Thymus (tissue), 11 donors: ENCODE measurements at regions not wholly inside any gene's neighbourhood (a gene's known extent, or its start where the extent isn't known, plus 50 kb on each side); places are given as distances from the start of the nearest gene placed in this dataset.

ENCODE experiments used
- DNase-seq, 9 donors: peaks; one replicate each; pipeline ENCODE4 v3.0.0-alpha.2; 2013; ENCODE audit warnings: low spot score in 9 of 9, low read depth in 6 of 9, missing footprints in 1 of 9
- H3K27ac ChIP-seq, 2 donors: one replicate each; pipeline ENCODE4 v1.5.1; 2013; ENCODE audit warnings: control low read depth in 1 of 2, low read depth in 1 of 2, low read length in 1 of 2, mild to moderate bottlenecking in 1 of 2, moderate library complexity in 1 of 2
- H3K27me3 ChIP-seq, 2 donors: one replicate each; pipeline ENCODE4 v1.5.1; 2013; ENCODE audit warnings: low read length in 1 of 2; ENCODE audit not compliant: control insufficient read depth in 2 of 2, insufficient read depth in 1 of 2
- H3K36me3 ChIP-seq, 2 donors: one replicate each; pipeline ENCODE4 v1.5.1; 2013; ENCODE audit warnings: low read length in 1 of 2, mild to moderate bottlenecking in 1 of 2, moderate library complexity in 1 of 2; ENCODE audit not compliant: control insufficient read depth in 2 of 2, insufficient read depth in 2 of 2
- H3K4me1 ChIP-seq, 2 donors: one replicate each; pipeline ENCODE4 v1.5.1; 2013; ENCODE audit warnings: low read length in 2 of 2; ENCODE audit not compliant: control insufficient read depth in 2 of 2, insufficient read depth in 2 of 2
- H3K4me3 ChIP-seq, 2 donors: one replicate each; pipeline ENCODE4 v1.5.1; 2013; ENCODE audit warnings: low read length in 2 of 2, control low read depth in 1 of 2, mild to moderate bottlenecking in 1 of 2
- H3K9me3 ChIP-seq, 2 donors: one replicate each; pipeline ENCODE4 v1.5.1; 2013; ENCODE audit warnings: low read length in 1 of 2, mild to moderate bottlenecking in 1 of 2; ENCODE audit not compliant: control insufficient read depth in 2 of 2, insufficient read depth in 1 of 2
- WGBS: extraction: QIAGEN DNeasy Blood & Tissue Kit; methylation state at CpG from one replicate; pipeline ENCODE4 v1.1.7; 2013; 5-methylcytosine and 5-hydroxymethylcytosine counted together
- donor health status: healthy.

DNA sequence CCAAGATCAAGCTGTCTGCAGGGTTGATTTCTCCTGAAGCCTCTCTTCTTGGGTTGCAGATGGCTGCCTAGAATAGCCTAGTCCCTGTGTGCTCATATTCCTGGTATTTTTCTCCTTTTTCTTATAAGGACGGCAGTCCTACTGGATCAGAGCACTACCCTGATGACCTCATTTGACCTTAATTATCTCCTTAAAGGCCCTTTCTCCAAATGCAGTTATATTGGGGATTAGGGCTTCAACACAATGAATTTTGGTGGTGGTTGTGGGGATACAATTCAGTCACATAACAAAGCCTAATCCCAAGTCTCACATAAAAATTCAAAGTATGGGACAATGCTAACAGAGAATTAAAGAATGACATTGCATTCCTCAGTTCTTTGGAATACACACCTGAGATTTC lies 238.8 kb upstream of the SALL1 start:
- H3K27ac ChIP-seq: no peak overlapping the region
- 45% methylated on average over 1 of the region's 1 CpG for WGBS
- no peak overlapping the region for H3K4me3 ChIP-seq
- H3K9me3 ChIP-seq: no peaks in the 10 kb centered on the region
- H3K36me3 ChIP-seq: no peaks in the 10 kb centered on the region
- no peaks in the 10 kb centered on the region for H3K27me3 ChIP-seq
- DNase-seq: no peak
- H3K4me1 ChIP-seq: no peaks in the 10 kb centered on the region

DNA sequence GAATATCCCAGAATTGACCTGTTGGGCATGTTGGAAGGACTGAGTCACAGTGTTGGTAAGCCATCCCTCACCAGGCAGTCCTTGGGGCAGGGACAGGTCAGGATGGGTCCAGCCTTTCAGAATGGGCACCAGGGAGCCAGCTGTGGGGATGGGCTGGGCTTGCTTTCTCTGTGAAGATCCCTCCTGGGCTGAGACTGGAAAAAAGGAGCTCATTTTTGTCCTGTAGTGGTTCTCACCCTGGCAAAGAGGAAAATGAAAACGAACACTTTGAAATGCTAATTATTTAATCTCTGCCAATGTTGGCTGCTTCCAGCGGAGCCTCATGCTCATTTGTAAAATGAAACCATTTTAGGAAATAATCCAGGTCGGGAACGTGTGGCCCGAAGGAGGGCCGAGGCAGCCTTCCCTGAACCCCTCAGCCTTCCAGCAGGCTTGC lies 237.5 kb upstream of the SALL1 start:
- DNase-seq: no peak
- WGBS: 83% methylated on average over 6 of the region's 6 CpGs
- no peaks in the 10 kb centered on the region for H3K36me3 ChIP-seq

DNA sequence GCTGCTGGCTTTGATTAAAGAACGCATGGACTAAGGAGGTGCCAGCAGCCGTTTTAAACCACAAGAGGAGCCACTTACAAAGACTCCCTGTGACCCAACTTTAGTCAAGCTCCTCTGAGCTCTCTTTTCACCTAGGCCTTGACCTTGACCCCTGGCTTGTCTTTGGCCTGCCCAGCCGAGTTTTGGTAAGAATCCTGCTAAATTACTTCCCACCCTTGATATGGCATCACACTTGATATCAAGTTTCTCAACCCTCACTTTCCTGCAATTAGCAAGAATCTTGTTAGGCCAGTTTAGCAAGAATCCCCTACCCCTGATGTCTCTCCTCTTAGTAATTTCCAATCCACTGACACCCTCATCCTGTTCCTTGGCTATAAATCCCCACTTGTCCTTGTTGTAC lies 232.8 kb upstream of the SALL1 start:
- H3K27me3 ChIP-seq: no peaks in the 10 kb centered on the region
- no peaks in the 10 kb centered on the region for H3K9me3 ChIP-seq
- H3K27ac ChIP-seq: no peak overlapping the region
- WGBS: 54% methylated on average over 3 of the region's 3 CpGs
- DNase-seq: no peak
- H3K36me3 ChIP-seq: no peaks in the 10 kb centered on the region
- H3K4me3 ChIP-seq: no peak overlapping the region
- H3K4me1 ChIP-seq: no peaks in the 10 kb centered on the region

More for the DNA sequence above, 237.5 kb upstream of the SALL1 start:
- Histone ChIP-seq H3K27me3 (no peaks in the 10 kb centered on the region), H3K27ac (no peak overlapping the region), H3K4me1 (no peaks in the 10 kb centered on the region), H3K4me3 (no peak overlapping the region), H3K9me3 (no peaks in the 10 kb centered on the region)

DNA sequence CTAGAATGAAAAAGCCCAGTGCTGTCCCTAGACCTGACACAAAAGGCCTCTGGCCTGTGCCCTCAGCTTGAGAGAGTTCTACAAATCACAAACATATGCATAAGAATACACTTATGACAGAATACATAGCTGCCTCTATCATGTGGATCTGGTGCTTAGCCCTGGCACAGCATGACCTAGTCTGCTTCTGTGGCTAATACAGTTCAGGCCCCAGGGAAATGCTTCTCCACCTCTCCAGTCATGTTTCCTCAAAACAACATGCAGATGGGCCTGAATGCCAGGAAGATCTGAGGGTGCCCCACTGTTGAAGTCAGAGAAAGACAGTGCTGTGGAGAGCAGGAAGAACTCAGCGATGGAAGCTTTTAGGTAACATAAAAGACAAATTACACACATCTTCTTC lies 231.9 kb upstream of the SALL1 start:
- whole genome bisulfite sequencing: 80% methylated on average over 1 of the region's 1 CpG
- no peak for DNase-seq
- Histone ChIP-seq H3K27me3 (no peaks in the 10 kb centered on the region), H3K9me3 (no peaks in the 10 kb centered on the region), H3K36me3 (no peaks in the 10 kb centered on the region), H3K4me1 (no peaks in the 10 kb centered on the region), H3K27ac (no peak overlapping the region), H3K4me3 (no peak overlapping the region)

DNA sequence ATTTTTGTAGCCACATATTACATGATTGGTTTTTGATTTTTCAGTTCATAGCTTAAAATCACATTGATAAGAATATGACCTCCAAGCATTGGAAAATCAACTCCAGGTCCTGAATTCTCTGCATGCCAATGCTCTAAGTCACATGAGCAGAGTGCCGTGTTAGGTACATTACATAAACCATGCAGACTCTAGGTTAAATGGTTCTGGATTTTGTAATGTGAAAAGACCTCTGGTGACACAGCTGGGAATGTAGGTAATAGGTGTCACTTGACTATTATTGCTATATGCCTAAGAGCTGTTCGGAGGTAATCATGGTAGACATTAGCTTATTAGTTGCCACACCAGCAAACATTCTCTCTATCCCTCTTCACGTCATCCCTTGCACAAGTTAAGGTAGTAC lies 231.1 kb upstream of the SALL1 start:
- DNase-seq: no peak
- Histone ChIP-seq H3K27ac (no peak overlapping the region), H3K4me1 (no peaks in the 10 kb centered on the region), H3K27me3 (no peaks in the 10 kb centered on the region), H3K4me3 (no peak overlapping the region), H3K9me3 (no peaks in the 10 kb centered on the region), H3K36me3 (no peaks in the 10 kb centered on the region)
- WGBS: 75% methylated on average over 3 of the region's 3 CpGs

DNA sequence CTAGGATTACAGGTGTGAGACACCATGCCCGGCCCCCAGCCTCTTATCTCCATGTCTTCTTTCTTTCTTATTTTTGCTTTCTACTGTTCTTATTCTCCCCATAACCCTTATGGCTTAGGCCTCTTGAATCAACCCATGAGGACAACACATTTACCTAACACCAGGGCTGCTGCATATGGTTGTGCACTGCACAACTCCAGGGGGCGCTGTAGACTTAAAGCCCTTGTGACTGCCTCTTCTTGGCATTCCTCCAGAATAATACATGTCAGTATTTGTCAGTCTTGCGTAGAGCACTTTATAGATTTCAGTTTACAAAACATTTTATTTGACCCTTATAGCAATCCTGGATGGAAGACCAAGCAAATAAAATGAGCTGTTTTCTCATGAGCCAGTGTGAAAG lies 225.0 kb upstream of the SALL1 start:
- no peaks in the 10 kb centered on the region for H3K36me3 ChIP-seq
- H3K9me3 ChIP-seq: no peaks in the 10 kb centered on the region
- no peaks in the 10 kb centered on the region for H3K4me1 ChIP-seq
- no peak overlapping the region for H3K27ac ChIP-seq
- H3K4me3 ChIP-seq: no peak overlapping the region
- DNase-seq: no peak
- no peaks in the 10 kb centered on the region for H3K27me3 ChIP-seq
- WGBS: 94% methylated on average over 3 of the region's 3 CpGs

DNA sequence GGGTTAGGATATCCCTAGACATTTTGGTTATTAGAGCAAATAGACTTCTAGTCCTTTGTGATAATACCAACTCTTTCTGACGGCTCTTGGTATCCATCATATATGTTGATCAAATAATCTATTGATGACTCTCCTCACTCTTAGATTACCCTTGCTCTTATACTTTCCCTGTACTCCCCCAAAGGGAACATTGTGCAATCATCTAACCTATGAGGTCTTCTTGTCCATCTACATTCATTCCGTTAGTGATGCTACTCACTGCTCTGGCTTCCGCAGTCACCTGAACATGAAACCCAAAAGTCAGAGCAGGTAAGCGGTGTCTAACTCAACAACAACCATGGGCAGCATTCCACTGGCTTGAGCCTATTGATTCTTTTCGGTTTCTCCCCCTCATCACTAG lies 223.7 kb upstream of the SALL1 start:
- Histone ChIP-seq H3K36me3 (no peaks in the 10 kb centered on the region), H3K27ac (no peak overlapping the region), H3K27me3 (no peaks in the 10 kb centered on the region), H3K4me1 (no peaks in the 10 kb centered on the region), H3K9me3 (no peaks in the 10 kb centered on the region), H3K4me3 (no peak overlapping the region)
- 97% methylated on average over 5 of the region's 5 CpGs for WGBS
- DNase-seq: no peak

DNA sequence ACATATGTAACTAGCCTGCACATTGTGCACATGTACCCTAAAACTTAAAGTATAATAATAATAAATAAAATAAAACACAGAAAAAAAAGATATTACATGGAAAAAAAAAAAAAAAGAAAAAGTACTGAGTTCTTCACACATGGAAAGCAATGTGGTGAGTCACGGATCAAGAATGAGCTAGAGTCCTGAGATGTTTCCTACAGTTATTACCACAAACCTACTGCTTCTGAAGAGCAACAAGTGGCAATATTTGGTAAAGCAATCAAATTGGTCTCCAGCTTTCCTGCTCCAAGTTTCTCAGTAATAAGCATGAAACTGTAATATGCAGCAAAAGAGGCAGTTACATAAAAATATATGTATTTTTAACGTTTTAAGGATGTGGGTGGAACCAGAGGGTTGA lies 223.3 kb upstream of the SALL1 start:
- 91% methylated on average over 2 of the region's 2 CpGs for WGBS
- no peak overlapping the region for H3K4me3 ChIP-seq
- H3K9me3 ChIP-seq: no peaks in the 10 kb centered on the region
- H3K4me1 ChIP-seq: no peaks in the 10 kb centered on the region
- DNase-seq: no peak
- H3K36me3 ChIP-seq: no peaks in the 10 kb centered on the region
- H3K27ac ChIP-seq: no peak overlapping the region
- no peaks in the 10 kb centered on the region for H3K27me3 ChIP-seq

DNA sequence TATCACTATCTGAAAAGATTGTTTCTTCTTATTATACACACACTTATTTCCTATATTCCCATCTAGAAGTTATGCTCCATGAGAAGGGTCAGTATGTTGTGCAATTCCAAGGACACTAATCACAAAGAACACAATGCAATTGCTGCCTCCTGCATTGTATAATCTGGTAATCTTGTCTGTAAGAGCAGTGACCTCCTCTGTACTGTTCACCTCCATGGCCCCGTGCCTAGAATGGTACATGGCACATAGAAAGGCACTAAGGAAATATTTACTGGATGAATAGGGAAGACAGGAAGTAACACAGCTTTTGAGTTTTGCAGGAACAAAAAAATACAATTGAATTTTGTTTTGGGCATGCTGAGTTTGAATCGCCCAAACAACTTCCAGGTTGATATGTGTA lies 214.6 kb upstream of the SALL1 start:
- Histone ChIP-seq H3K9me3 (no peaks in the 10 kb centered on the region), H3K27ac (no peak overlapping the region), H3K4me3 (no peak overlapping the region), H3K36me3 (no peaks in the 10 kb centered on the region), H3K4me1 (no peaks in the 10 kb centered on the region), H3K27me3 (no peaks in the 10 kb centered on the region)
- WGBS: 85% methylated on average over 2 of the region's 2 CpGs
- DNase-seq: no peak
